Ascending aorta (tissue), 2 donors: ENCODE measurements at regions not wholly inside any gene's neighbourhood (a gene's known extent, or its start where the extent isn't known, plus 50 kb on each side); places are given as distances from the start of the nearest gene placed in this dataset.
"Not testable (repeated sequence)": the region's sequence is repeated elsewhere in the genome, so short reads cannot be mapped to it uniquely, and the experiment has no call there.

Source experiments
- DNase-seq, 2 donors: peaks; one replicate each; pipeline ENCODE4 v3.0.0-alpha.2; 2019; ENCODE audit warnings: low spot score in 2 of 2
- H3K27ac ChIP-seq, 2 donors: fragments of 200-600 bp; sonication (generic); one replicate each; pipeline ENCODE4 v1.5.1; 2016 to 2017; ENCODE audit warnings: mild to moderate bottlenecking in 1 of 2
- H3K27me3 ChIP-seq: fragments of 200-600 bp; sonication (generic); one replicate; pipeline ENCODE4 v1.5.1; 2017
- H3K36me3 ChIP-seq, 2 donors: fragments of 200-600 bp; sonication (generic); one replicate each; pipeline ENCODE4 v1.5.1; 2016
- H3K4me1 ChIP-seq, 2 donors: fragments of 200-600 bp; sonication (generic); one replicate each; pipeline ENCODE4 v1.5.1; 2016 to 2017; ENCODE audit warnings: mild to moderate bottlenecking in 1 of 2
- H3K4me3 ChIP-seq, 2 donors: fragments of 200-600 bp; sonication (generic); one replicate each; pipeline ENCODE4 v1.5.1; 2016 to 2017; ENCODE audit warnings: mild to moderate bottlenecking in 1 of 2
- H3K9me3 ChIP-seq, 2 donors: fragments of 200-600 bp; sonication (generic); one replicate each; pipeline ENCODE4 v1.5.1; 2016
- intact Hi-C: fragments of 100-400 bp; cut with DNase I; formaldehyde crosslinking; loops from one replicate; pipeline ENCODE4 v1.15.1; 2023
- TF ChIP-seq, protein P1 (sequence below), 3 experiments: fragments of 200-600 bp in 2 of 3; fragments of 450-650 bp in 1 of 3; sonication (generic) in 2 of 3; IDR thresholded peaks; one replicate each; pipeline ENCODE4 v1.5.1; 2016 to 2019; ENCODE audit warnings: antibody characterized with exemption in 3 of 3, mild to moderate bottlenecking in 1 of 3, moderate library complexity in 1 of 3

DNA sequence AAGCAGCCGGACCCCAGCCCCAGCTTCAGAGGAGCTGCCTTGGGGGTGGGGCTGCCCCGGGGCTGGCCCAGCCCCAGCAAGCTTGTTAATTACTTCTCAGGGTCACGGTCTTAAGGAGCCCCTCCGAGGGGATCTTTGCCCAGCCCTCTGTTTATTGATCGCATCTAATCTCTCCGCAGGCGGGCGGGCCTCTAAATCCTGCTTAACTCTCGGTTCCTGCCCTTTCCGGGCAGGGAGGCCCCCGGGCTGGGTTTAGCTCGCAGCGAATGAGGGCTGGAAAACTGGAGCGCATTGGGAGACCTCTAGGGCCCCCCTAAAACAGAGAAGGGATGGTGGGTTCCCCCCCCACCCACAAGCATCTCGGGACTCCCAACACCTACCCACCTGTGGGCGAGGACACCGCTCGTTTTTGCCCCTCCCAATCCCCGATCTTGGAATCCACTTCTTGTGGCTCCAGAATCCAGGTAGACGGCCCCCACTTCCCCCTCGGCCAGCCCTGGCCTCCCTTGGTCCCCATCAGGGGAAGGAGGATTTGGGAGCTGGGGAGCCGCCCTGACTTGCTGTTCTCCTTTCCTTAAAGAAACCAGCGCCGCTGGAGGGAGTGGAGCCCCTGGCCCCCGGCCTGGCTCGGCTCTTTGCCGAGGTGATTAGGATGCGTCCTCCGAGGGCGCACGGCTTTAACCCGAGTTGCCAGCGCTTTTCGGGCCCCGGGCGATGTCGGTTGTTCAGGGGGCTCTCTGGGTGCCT, 59.5 kb upstream of the ADGRL1 start:
- Histone ChIP-seq H3K27me3 (no peaks in the 10 kb centered on the region), H3K4me3 (peak overlapping the region in 1 of 2 donors; percentile 41), H3K27ac (no peak overlapping the region), H3K4me1 (no peaks in the 10 kb centered on the region), H3K36me3 (no peaks in the 10 kb centered on the region), H3K9me3 (no peaks in the 10 kb centered on the region)
- TF ChIP-seq, protein P1, sequence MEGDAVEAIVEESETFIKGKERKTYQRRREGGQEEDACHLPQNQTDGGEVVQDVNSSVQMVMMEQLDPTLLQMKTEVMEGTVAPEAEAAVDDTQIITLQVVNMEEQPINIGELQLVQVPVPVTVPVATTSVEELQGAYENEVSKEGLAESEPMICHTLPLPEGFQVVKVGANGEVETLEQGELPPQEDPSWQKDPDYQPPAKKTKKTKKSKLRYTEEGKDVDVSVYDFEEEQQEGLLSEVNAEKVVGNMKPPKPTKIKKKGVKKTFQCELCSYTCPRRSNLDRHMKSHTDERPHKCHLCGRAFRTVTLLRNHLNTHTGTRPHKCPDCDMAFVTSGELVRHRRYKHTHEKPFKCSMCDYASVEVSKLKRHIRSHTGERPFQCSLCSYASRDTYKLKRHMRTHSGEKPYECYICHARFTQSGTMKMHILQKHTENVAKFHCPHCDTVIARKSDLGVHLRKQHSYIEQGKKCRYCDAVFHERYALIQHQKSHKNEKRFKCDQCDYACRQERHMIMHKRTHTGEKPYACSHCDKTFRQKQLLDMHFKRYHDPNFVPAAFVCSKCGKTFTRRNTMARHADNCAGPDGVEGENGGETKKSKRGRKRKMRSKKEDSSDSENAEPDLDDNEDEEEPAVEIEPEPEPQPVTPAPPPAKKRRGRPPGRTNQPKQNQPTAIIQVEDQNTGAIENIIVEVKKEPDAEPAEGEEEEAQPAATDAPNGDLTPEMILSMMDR (IDR thresholded peaks at IDR 0.05): no peak
- DNase-seq: no peak
- intact Hi-C loops: no loop called here

GRCh38 chr19:14255902-14256649, 50.1 kb upstream of the ADGRL1 start:
- H3K9me3 ChIP-seq, DNase-seq, H3K27me3 ChIP-seq, H3K4me1 ChIP-seq, H3K4me3 ChIP-seq, H3K36me3 ChIP-seq, H3K27ac ChIP-seq, intact Hi-C loops: not testable (repeated sequence)
